Dermis blood vessel endothelial cell (primary cell): ENCODE measurements at regions not wholly inside any gene's neighbourhood (a gene's known extent, or its start where the extent isn't known, plus 50 kb on each side); places are given as distances from the start of the nearest gene placed in this dataset.

Experiments used
- DNase-seq: peaks from one replicate; pipeline ENCODE4 v3.0.0; 2010

DNA sequence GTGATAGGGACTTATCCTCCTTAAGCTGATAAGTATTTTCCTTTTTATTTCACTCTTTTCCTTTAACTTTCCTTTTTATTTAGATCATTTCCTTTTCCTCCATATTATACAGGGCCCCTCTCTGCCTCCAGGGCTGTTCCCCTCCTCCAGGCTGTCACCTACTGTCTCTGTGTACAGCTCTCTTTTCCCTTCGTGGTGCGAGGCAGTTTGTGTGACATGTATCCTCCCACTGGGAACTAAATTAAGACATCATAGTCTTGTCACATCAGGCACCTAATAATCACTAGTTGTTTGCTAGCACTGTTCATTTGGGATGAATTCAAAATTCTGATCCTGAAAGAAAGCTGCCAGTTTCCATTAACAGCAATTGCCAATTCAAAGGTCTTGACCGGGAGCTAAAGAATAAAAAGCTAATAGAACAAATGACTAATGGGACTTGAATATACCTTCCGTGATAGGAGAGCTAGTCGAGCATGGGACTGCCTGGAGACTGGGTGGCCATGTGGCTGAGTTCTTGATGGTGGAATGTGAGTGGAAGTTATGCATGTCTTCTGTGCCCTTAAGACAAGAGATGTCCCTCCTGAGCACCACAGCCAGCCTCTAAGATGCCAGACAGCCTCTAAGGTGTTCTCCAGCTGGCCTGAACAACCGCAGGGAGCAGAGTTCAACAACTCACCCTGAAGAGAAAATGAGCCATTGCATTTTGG, 77.7 kb upstream of the LRRC55 start:
- no peak for DNase-seq

DNA sequence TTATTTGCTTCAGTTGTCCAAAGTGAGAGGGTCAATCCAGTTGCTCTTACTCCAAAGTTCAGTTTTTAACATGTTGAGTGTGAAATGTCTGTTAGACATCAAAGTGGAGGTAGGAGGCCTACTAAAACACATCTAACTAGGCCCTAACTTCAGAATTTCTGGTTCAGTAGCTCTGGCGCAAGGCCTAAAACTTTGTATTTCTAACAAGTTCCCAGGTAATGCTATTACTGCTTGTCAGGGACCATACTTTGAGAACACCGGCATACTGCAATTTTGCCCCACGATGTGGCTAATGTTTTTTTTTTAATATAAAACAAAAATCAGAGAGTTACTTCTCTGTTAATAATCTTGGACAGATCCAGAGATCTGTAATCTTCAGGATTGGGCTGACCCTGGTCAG, 72.4 kb upstream of the LRRC55 start:
- DNase-seq: no peak

DNA sequence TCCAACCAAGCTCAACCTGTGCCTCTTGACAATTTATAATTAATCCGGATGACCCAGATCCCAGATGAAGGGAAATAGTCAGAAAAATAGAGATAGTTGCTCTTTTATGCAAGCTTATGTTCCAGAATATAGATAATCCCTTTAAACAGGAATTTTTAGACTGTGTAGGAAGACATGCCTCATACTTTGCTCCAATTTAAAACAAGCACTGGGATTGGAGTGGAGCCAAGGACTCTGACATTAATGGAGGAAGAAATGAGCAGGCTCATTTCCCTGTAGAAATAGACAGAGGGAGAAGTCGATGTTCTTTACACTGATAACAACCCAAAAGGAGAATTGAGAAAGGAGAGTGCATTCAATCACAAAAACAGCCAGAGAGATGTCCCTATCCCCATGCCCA, 70.1 kb upstream of the LRRC55 start:
- DNase-seq: peak; percentile 27

DNA sequence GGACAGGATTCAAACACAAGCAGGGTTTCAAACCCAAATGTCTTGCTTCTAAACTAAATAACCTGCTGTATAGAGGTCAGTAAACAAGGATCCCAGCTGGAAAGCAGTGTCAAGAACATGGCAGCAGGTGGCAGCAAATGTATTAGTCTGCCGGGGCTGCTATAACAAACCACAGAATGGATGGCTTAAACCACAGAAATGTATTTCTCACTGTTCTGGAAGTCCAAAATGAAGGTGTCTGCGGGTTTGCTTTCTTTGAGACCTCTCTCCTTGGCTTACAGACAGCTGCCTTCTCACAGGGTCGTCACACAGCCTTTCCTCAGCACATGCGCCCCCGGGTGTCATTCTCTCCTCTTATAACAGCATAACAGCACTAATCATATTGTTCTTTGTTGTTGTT, 65.1 kb upstream of the LRRC55 start:
- DNase-seq: peak; percentile 73

DNA sequence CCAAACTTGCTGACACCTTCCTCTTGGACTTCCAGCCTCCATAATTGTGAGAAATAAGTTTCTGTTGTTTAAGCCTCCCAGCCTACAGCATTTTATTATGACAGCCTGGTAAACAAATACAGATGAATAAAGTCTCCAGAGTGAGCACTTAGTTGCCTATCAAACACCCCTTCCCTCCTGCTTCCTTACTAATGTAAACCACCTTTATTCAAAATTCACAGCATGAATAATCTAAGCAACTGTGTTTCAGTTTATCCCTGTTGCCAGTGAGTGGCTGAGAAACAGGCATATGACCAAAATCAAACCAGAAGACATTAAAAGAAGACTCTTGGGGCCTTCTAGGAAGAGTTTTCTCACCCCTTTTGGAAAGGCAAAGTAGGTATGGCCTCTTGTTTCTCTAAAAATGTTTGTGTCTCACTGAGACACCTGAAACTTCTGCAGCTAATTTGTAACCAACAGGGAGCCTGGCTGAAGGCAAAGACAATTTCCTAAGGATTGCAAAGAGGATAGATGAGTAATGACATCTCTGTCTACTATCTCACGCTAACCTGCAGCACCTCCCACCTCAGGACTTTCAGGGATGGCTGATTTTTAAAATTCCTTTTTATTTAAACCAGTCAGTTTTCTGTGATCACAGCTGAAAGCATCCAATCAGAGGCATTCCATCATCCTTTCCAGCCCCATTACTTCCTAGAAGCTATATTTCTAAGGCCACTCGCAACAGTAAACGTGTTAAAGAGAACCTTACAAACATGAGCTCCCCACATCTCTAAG, 61.4 kb upstream of the LRRC55 start:
- no peak for DNase-seq

DNA sequence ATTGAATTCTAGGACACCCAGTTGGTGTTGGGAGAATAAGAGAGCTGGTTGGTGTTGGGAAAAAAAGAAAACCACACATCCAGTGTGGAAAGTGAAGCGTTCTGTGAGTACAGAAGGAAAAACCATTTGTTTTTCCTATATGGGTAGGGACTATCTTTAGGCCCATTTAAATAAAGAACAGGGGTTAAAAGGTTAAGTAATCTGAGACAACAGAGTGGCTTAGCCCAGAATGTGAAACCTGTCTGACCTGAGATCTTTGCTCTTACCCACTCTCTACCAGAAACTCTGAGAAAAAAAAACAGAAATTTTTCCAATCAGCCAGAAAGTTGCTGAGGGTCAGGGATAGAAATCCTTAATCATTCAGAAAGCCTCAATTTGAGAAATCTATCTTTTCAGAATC, 59.8 kb upstream of the LRRC55 start:
- DNase-seq: no peak

DNA sequence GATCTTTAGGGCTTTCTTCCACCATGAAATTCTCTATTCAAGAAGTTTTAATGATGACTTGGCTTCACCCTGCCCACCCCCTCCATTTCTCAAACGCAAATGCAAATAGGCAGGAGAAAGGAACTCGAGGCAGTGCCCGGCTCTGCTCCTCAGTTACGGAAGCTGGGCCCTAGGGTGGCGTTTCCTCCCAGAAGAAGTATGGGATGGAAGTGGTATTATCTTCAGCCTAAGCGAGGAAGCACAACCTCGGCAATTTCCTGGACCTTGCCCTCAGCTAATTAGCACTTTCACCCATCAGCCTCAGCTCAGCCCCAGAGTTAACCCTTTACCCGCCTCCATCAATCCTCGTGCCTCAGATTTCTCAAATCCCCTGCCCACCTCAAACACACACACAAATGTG, 58.2 kb upstream of the LRRC55 start:
- no peak for DNase-seq

DNA sequence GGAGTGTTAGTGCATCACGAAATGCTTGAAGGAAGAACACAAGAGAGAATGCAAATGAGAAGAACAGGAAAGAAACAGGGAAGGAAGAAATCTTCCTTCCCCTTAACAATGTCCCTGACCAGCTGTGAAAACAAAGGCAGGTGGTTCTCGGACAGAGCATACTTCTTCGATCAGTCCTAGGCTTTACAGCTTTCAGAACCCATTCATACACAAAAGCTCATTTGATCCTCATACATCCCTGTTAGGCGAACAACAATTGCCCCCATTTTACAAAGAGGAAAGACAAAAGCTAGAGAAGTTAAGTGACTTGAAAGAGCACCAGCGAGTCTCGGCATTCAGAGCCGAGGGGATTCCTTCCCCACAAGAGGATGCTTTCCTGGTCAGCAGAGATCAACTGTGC, 57.2 kb upstream of the LRRC55 start:
- no peak for DNase-seq

DNA sequence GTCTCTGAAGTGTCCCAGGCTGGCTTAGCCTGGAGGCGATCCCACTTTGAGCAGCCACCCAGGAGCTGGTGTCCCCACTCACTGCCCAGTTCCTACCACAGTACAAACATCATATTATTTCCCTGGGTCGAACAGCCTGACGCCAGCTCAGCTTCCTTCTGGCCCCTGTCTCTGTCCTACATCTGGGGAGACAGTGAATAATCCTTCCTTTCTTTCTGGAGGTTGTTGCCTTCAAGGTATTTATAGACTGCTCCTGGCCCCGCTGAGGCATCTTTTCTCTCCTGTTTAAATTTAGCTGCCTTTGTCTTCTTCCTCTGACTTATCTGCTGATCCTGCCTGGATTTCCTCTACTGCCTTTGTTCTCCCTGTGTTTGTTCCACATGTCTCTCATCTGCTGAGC, 56.8 kb upstream of the LRRC55 start:
- DNase-seq: peak; percentile 33

DNA sequence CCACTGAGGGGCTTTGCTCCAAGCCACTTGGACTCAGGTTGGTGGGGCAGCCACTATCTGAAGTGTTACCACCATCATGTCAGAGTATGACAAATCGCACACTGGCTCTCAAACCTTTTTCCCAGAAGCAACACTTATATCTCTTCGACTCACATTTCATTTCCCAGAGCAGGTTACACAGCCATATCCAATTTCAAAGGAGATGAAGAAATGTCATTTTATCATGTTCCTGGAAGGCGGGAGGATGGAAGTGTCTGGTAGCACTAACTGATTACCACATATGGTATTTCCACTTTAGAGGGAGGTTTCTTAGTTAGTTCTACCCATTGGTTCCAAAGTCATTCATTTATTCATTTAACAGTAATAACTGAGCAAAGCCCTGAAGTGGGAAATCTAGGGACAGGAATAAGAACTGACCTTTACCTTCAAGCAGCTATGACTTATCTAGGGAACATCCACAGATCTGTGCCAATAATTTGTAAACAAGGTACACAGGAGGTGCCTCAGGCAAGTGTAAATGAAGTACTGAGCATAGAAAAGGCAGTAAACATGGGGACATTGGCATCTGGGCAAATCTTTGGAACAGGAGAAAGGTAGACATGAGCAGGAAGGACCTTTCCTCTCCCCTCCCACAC, 54.9 kb upstream of the LRRC55 start:
- DNase-seq: no peak

DNA sequence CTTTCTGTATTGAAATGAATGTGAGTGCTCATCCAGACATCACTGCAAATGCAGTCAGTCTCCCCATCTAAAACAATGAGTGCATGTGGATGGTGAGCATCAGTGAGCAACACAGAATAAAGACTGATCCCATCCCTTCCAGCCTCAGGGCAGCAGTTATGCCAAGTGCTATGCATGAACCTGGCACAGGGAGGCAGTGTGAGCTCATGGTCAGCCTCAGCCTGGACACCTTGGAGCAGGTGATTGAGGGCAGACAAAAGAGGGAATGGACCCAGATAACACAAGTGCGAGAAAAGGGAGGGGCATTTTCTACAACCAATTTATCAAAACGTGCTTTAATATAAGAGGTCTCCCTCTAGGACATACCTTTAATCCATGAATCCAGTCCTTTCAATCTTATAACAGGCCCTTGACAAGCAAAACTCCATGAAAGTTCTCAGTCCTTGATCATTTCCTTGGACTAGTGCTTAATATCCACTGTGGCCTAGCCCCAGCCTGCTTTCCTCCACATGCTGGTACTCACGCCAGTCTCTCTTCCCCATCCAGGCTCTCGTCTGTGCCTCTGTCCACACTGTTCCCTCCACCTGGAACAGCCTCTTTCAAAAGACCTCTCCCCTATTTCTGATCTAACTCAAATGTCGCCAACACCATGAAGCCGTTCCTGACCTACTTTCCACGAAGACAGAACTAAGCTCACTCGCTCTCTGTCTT, 50.5 kb upstream of the LRRC55 start:
- peak; percentile 71 for DNase-seq
